ENCODE measurements at regions not wholly inside any gene's neighbourhood (a gene's known extent, or its start where the extent isn't known, plus 50 kb on each side); places are given as distances from the start of the nearest gene placed in this dataset.

DNA sequence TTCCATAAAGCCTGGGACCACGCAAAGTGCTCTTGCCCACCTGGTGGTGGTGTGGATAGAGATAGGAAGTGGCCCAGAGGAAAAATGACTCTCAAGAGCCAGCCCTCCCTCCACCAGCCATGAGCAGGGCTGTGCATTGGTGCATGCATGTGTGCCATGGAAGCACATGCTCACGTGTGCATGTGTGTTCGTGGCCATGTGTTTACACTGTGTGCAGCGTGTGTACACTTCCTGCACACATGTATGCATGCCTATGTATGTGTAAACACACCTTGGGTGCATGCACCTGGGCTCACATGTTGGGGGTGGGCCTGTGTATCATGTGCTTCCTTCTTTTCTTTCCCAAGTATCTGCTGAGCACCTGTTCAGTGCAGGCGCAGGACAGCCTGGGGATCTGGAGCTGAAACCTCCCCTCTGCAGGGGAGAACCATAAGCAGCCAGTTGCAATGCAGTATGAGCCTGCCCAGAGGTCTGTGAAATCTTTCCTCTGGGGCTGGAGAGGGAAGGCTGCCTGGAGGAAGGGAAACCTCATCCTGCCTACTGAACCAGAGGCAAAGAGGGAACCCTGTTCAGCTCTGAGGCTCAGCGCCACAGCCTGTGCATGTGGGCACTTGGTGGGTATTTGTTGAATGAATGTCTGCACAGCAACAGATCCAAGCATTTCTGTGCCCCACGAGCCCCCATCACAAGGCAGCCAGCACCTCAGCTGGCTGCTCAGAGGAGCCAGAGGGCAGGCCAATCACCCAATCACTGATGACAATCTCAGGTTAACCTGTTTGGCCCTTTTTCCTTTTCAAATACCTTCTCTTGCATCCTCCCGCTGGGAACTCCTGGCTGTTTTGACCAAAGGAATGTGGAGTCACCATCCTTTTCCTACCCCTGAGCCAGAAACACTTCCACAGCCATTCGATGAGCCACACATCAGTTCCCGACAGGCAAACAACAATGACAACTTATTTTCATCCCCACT, 327.0 kb downstream of the NPHP4 start:
- TF ChIP-seq CTCF (IDR thresholded peaks at IDR 0.05), result no peak
- TF ChIP-seq POLR2A (IDR thresholded peaks at IDR 0.05), result no peak

All from right lobe of liver (tissue), 4 donors.